HG03045 (cell line): ENCODE measurements at regions not wholly inside any gene's neighbourhood (a gene's known extent, or its start where the extent isn't known, plus 50 kb on each side); places are given as distances from the start of the nearest gene placed in this dataset.

Experiments
- ATAC-seq: cut with Tn5 transposase; IDR thresholded peaks from one replicate; pipeline ENCODE4 v1.9.1; 2021; ENCODE audit warnings: mild to moderate bottlenecking, moderate library complexity; ENCODE audit not compliant: unreplicated experiment

- no peak for ATAC-seq
Observed at GRCh38 chrX:30951003-30951402, 61.9 kb upstream of the TAB3 start.

GRCh38 chrX:30950391-30950790 is 61.3 kb upstream of the TAB3 start:
- no peak for ATAC-seq

- no peak for ATAC-seq
Observed at GRCh38 chrX:30949554-30949953, 60.5 kb upstream of the TAB3 start.

- ATAC-seq: no peak
Observed at GRCh38 chrX:30948626-30949025, 59.6 kb upstream of the TAB3 start.

- ATAC-seq: no peak
Observed at GRCh38 chrX:30948051-30948450, 59.0 kb upstream of the TAB3 start.

GRCh38 chrX:30943984-30944383 is 54.9 kb upstream of the TAB3 start:
- no peak for ATAC-seq

GRCh38 chrX:30941898-30942297 is 52.8 kb upstream of the TAB3 start:
- ATAC-seq: no peak

- ATAC-seq: no peak
Observed at GRCh38 chrX:30939928-30940327, 50.9 kb upstream of the TAB3 start.
